HUES64 (cell line): ENCODE measurements at regions not wholly inside any gene's neighbourhood (a gene's known extent, or its start where the extent isn't known, plus 50 kb on each side); places are given as distances from the start of the nearest gene placed in this dataset.

Source experiments
- H3K27ac ChIP-seq: 2 replicates; pipeline ENCODE4 v1.7.0; 2013; ENCODE audit warnings: low read depth, low read length, inconsistent platforms
- H3K27me3 ChIP-seq: 2 replicates; pipeline ENCODE4 v1.6.1; 2013; ENCODE audit warnings: mild to moderate bottlenecking, low read length; ENCODE audit not compliant: insufficient read depth
- H3K36me3 ChIP-seq: 2 replicates; pipeline ENCODE4 v1.6.1; 2013; ENCODE audit warnings: mild to moderate bottlenecking, low read length; ENCODE audit not compliant: insufficient read depth
- H3K4me1 ChIP-seq: 2 replicates; pipeline ENCODE4 v1.6.1; 2013; ENCODE audit warnings: mild to moderate bottlenecking, low read length, moderate library complexity; ENCODE audit not compliant: insufficient read depth
- H3K4me3 ChIP-seq: 2 replicates; pipeline ENCODE4 v1.5.1; 2013; ENCODE audit warnings: mild to moderate bottlenecking, low read length, moderate library complexity
- H3K9ac ChIP-seq: 2 replicates; pipeline ENCODE4 v1.6.1; 2013; ENCODE audit warnings: mild to moderate bottlenecking, low read depth, low read length
- H3K9me3 ChIP-seq: 2 replicates; pipeline ENCODE4 v1.6.1; 2013; ENCODE audit warnings: low read depth, low read length; ENCODE audit not compliant: insufficient read depth
- WGBS: fragments of 150-250, 120-280 bp; methylation state at CpG from one replicate; pipeline ENCODE4 v1.1.7; 2013; ENCODE audit warnings: missing lambda C conversion rate; 5-methylcytosine and 5-hydroxymethylcytosine counted together

DNA sequence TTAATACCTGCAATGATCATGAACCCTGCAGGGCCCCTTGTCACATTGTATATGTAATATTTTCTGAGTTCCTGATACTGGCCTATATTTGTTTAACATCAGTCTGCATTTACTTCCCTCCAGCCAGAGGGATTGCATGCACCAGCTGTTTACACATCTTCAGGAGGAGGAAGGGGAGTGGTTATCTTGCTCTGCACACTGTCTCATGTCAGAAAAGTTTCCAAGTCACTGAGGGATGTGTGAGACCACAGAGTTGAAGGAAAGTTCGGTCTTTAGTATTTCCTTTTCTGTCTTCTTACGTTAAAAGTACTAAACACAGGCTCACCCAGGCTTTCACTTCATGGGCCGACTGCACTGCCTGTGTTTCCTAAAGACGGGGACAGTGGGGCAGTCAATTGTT is 574.1 kb downstream of the LMO4 start:
- Histone ChIP-seq H3K4me1 (peaks cover 5% of the 10 kb centered on the region; the same call in 1 of the 2 replicates), H3K9ac (no peak overlapping the region)
- 90% methylated on average over 4 of the region's 4 CpGs for WGBS

DNA sequence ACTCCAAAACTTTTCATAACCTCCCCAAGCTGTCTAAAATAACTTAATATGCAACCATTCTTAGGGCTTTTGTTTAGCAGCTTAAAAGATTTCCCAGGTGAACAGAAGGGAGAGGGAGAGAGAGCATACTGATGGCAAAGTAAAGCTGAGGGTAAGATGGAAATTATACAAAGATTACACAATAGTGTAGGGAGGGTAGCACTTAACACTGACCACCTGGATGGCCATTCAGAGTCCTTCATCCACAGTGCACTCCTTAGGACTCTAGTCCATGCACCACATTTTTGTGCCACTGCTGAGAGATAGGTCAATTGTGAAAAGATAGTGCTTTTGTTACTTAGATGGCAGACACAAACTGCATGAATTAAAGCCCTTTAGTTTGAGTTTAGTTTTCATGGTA is 574.6 kb downstream of the LMO4 start:
- H3K4me1 ChIP-seq, result peaks cover 5% of the 10 kb centered on the region; the same call in 1 of the 2 replicates
- H3K9ac ChIP-seq, result no peak overlapping the region
- H3K4me3 ChIP-seq, result no peak overlapping the region
- no peaks in the 10 kb centered on the region for H3K9me3 ChIP-seq
- no peak overlapping the region for H3K27ac ChIP-seq
- H3K27me3 ChIP-seq, result no peaks in the 10 kb centered on the region
- no peaks in the 10 kb centered on the region for H3K36me3 ChIP-seq

More for the DNA sequence above, 574.1 kb downstream of the LMO4 start:
- Histone ChIP-seq H3K36me3 (no peaks in the 10 kb centered on the region), H3K27me3 (no peaks in the 10 kb centered on the region), H3K4me3 (no peak overlapping the region), H3K27ac (no peak overlapping the region), H3K9me3 (no peaks in the 10 kb centered on the region)

- no peak overlapping the region for H3K9ac ChIP-seq
- H3K4me3 ChIP-seq, result no peak overlapping the region
- H3K9me3 ChIP-seq, result no peaks in the 10 kb centered on the region
- no peaks in the 10 kb centered on the region for H3K36me3 ChIP-seq
- H3K27ac ChIP-seq, result no peak overlapping the region
- H3K4me1 ChIP-seq, result peaks cover 5% of the 10 kb centered on the region; the same call in 1 of the 2 replicates
- no peaks in the 10 kb centered on the region for H3K27me3 ChIP-seq
Measured at GRCh38 chr1:87904651-87905050, 576.0 kb downstream of the LMO4 start.

DNA sequence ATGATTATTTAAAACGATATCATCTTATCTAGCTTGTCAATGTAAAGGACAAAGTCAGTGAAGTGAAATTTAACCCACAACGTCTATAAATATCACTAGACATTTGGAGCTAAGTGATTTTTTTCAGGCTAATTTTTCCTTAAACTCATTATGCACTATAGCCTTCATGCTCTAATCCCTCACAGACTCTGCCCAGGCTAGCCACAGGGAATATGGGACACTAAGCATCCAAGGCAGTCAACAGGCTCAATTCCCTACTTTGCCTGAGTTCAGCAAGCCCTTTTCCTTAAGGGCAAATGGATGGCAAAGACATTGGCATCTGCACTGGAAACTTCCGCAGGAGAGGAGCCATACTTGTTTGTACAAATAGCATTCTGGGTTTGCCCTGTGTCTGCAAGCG is 577.0 kb downstream of the LMO4 start:
- no peak overlapping the region for H3K4me3 ChIP-seq
- H3K9ac ChIP-seq, result no peak overlapping the region
- H3K36me3 ChIP-seq, result no peaks in the 10 kb centered on the region
- H3K27me3 ChIP-seq, result no peaks in the 10 kb centered on the region
- no peaks in the 10 kb centered on the region for H3K9me3 ChIP-seq
- peaks cover 5% of the 10 kb centered on the region; the same call in 1 of the 2 replicates for H3K4me1 ChIP-seq
- no peak overlapping the region for H3K27ac ChIP-seq
- WGBS, result 97% methylated on average over 4 of the region's 4 CpGs

DNA sequence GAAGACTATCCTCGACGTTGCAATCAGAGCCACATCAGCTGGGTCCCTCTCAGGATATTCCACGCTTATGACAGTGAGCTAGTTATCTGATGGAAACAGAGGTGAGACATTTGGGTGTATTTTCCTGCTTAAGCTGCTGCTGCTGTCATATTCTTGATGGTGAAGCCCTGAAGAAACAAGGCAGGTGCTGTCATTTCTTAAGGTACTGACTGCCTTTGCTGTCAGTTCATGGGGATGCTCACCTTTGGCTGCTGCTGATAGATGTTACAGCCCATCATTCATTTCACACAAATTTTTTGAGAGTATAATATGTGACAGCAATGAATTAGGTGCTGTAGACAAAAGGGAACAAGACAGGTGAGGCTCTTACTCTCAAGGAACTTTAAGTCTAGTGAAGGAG is 577.4 kb downstream of the LMO4 start:
- Histone ChIP-seq H3K27me3 (no peaks in the 10 kb centered on the region), H3K4me1 (peaks cover 5% of the 10 kb centered on the region; the same call in 1 of the 2 replicates), H3K9me3 (no peaks in the 10 kb centered on the region), H3K36me3 (no peaks in the 10 kb centered on the region), H3K4me3 (no peak overlapping the region), H3K9ac (no peak overlapping the region), H3K27ac (no peak overlapping the region)
- WGBS, result 95% methylated on average over 3 of the region's 3 CpGs

DNA sequence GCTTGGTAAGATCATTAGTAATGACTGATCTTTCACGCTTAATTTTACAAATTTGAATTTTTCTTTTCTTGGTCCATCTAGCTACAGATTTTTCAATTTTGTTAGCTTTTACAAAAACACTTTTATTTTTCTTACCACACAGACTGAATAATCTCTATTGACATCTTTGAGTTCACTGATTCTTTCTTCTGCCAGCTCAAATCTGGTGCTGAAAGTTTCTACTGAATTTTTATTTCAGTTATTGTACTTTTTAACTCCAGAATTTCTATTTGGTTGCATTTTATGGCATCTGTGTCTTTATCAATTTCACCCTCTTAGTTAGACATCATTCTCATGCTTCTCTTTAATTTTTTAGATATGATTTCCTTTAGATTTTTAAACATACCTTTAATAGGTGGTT is 584.7 kb downstream of the LMO4 start:
- H3K4me3 ChIP-seq, result no peak overlapping the region
- H3K27me3 ChIP-seq, result no peaks in the 10 kb centered on the region
- no peaks in the 10 kb centered on the region for H3K36me3 ChIP-seq
- H3K9me3 ChIP-seq, result no peaks in the 10 kb centered on the region
- no peaks in the 10 kb centered on the region for H3K4me1 ChIP-seq
- no peak overlapping the region for H3K27ac ChIP-seq
- H3K9ac ChIP-seq, result no peak overlapping the region
- 89% methylated on average over 1 of the region's 1 CpG for WGBS

DNA sequence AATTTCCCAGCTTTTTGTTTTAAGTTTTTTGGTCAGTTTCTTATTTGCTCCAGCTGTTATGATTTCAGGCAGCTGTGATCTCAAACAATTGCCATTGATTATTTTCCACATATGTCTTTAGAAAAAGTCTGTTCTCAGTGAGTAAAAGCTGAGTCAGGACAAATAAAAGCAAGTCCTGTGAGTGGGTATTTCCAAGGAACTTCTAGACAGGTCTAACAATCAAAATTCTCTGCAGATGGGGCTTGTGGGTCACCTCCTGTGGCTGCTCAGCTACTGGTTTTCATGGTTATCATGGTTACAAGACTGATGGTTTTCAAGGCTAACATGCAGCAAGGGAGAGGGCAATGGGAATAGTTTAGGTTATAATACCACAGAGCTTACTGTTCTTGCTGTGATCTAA is 585.7 kb downstream of the LMO4 start:
- Histone ChIP-seq H3K9me3 (no peaks in the 10 kb centered on the region), H3K36me3 (no peaks in the 10 kb centered on the region), H3K9ac (no peak overlapping the region), H3K4me3 (no peak overlapping the region), H3K4me1 (no peaks in the 10 kb centered on the region), H3K27ac (no peak overlapping the region), H3K27me3 (no peaks in the 10 kb centered on the region)

DNA sequence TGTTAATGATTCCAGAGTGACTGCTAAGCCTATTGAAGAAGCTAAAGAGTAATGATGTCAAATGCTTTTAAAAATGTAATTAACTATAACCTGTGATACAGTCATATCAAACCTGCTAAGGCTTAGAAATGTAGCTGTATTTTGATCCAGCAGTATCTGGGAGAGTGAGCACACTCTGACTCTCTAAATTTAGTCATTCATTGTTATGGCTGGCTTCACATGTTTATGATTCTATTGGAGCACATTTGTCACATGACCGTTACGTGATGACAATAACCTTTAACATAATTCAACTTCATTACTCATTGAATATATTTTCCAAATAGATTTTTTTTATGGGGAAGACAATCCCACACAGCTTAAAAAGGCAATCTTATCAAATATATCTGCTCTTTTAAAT is 587.1 kb downstream of the LMO4 start:
- Histone ChIP-seq H3K4me1 (no peaks in the 10 kb centered on the region), H3K27ac (no peak overlapping the region), H3K9ac (no peak overlapping the region), H3K9me3 (no peaks in the 10 kb centered on the region), H3K4me3 (no peak overlapping the region), H3K27me3 (no peaks in the 10 kb centered on the region), H3K36me3 (no peaks in the 10 kb centered on the region)
- WGBS, result 100% methylated on average over 2 of the region's 2 CpGs

DNA sequence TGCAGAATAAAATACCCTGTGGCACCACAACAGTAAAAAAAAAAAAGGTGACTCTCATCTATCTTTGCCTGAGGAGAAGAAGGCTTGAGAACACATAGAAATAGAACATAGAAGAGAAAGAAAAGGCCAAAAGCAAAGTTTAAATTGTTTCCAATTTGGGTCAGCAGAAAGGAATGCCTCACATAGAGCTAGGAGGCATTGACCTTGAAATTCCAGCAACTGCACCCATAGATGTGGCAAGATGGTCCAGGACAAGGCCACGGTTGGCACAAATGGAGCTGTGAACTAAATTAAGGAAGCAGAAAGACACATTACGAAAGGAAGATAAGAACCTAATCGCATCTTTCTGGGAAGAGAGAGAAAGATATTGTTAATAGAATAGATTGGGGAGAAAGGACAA is 588.3 kb downstream of the LMO4 start:
- H3K36me3 ChIP-seq, result no peaks in the 10 kb centered on the region
- no peak overlapping the region for H3K4me3 ChIP-seq
- H3K27ac ChIP-seq, result no peak overlapping the region
- WGBS, result 93% methylated on average over 3 of the region's 3 CpGs
- H3K4me1 ChIP-seq, result no peaks in the 10 kb centered on the region
- H3K27me3 ChIP-seq, result no peaks in the 10 kb centered on the region
- no peaks in the 10 kb centered on the region for H3K9me3 ChIP-seq
- no peak overlapping the region for H3K9ac ChIP-seq

GRCh38 chr1:87918398-87918797 is 589.7 kb downstream of the LMO4 start:
- Histone ChIP-seq H3K4me1 (no peaks in the 10 kb centered on the region), H3K27me3 (no peaks in the 10 kb centered on the region), H3K9me3 (no peaks in the 10 kb centered on the region), H3K36me3 (no peaks in the 10 kb centered on the region), H3K27ac (no peak overlapping the region), H3K9ac (no peak overlapping the region), H3K4me3 (no peak overlapping the region)
- WGBS, result 97% methylated on average over 1 of the region's 1 CpG

- no peak overlapping the region for H3K9ac ChIP-seq
- H3K4me3 ChIP-seq, result no peak overlapping the region
- no peak overlapping the region for H3K27ac ChIP-seq
- H3K36me3 ChIP-seq, result no peaks in the 10 kb centered on the region
- no peaks in the 10 kb centered on the region for H3K27me3 ChIP-seq
- H3K4me1 ChIP-seq, result no peaks in the 10 kb centered on the region
- WGBS, result 87% methylated on average over 2 of the region's 2 CpGs
- no peaks in the 10 kb centered on the region for H3K9me3 ChIP-seq
Measured at GRCh38 chr1:87922885-87923284, 594.2 kb downstream of the LMO4 start.

DNA sequence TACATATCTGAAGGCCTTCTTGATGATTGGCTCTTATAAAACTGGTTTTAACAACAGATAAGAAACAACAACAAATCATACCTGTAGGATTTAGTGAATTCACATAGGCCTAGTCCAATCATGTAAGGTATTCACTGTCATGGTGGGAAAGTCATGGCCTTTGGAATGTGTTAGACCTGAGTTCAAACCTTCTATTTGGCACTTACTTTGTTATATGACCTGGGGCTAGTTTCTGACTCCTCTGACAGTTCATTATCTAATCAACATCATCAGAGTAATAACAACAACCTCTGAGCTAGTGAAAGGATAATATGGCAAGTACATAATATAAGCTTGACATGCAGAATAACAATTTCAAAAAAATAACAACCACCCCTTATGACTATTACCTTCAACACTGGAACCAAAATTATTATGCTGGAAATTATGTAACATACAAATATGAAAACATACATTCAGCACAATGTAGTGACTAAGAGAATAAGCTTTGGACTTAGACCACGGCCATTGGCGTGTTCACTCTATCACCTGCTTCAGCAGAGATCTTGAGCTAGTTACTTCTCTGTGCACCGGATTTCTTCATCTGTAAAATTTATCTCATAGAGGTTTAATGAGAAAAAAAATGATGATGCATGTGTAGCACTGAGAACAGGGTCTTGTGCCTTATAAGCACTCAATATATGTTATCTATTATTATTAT is 597.6 kb downstream of the LMO4 start:
- H3K9me3 ChIP-seq, result peaks cover 8% of the 10 kb centered on the region
- no peaks in the 10 kb centered on the region for H3K27me3 ChIP-seq
- H3K27ac ChIP-seq, result no peak overlapping the region
- no peak overlapping the region for H3K9ac ChIP-seq
- 94% methylated on average over 3 of the region's 3 CpGs for WGBS
- H3K4me1 ChIP-seq, result no peaks in the 10 kb centered on the region
- no peaks in the 10 kb centered on the region for H3K36me3 ChIP-seq
- H3K4me3 ChIP-seq, result no peak overlapping the region
